ENCODE measurements at regions not wholly inside any gene's neighbourhood (a gene's known extent, or its start where the extent isn't known, plus 50 kb on each side); places are given as distances from the start of the nearest gene placed in this dataset.

DNA sequence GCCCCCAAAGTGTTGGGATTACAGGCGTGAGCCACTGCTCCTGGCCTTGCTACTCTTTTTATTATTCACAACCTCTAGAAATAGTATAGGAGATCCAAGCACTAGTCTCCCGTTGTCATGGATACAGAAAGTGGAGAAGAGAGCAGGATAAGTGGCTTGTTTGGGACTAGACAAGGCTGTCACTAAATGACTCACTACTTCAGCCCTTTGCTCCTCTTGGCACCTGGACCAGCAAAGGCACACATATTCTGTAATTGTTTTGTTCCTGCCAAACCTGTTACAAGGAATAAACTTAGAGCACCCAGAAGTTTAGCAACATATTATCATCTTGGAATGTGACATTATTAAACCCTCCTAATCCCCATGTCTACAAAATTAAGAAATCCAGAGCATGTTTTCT lies 427.2 kb upstream of the THBS1 start:
- Mint-ChIP-seq H3K27ac (no peak overlapping the region), H3K27me3 (peaks cover 15% of the 10 kb centered on the region), H3K36me3 (ENCODE audit: low read depth) (no peaks in the 10 kb centered on the region), H3K9me3 (no peaks in the 10 kb centered on the region), H3K4me3 (no peak overlapping the region), H3K4me1 (no peaks in the 10 kb centered on the region)
- ATAC-seq (replicated peaks) = no peak

DNA sequence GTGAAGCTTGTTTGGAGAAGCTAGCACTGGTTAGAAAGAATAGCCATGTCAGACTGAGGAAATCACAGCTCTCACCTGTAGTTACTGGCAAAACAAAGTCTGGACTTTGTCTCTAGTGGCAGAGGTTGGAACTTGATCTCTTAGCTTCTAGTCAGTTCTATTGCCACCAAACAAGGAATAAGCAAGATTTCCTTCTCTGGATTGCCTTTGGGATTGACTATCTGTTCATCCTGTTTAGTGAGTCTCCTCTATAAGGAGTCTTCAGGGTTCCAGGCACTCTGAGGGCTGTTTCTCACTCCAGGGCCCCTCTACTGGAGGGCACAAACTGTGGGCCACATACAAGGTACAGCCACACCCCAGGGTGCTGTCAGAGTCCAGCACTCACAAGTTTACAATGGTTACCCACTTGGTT lies 426.6 kb upstream of the THBS1 start:
- no peak for ATAC-seq (replicated peaks)
- H3K36me3 Mint-ChIP-seq (ENCODE audit: low read depth) = no peaks in the 10 kb centered on the region
- H3K4me3 Mint-ChIP-seq = no peak overlapping the region
- H3K9me3 Mint-ChIP-seq = no peaks in the 10 kb centered on the region
- no peak overlapping the region for H3K27ac Mint-ChIP-seq
- H3K4me1 Mint-ChIP-seq = no peaks in the 10 kb centered on the region
- H3K27me3 Mint-ChIP-seq = peaks cover 10% of the 10 kb centered on the region

DNA sequence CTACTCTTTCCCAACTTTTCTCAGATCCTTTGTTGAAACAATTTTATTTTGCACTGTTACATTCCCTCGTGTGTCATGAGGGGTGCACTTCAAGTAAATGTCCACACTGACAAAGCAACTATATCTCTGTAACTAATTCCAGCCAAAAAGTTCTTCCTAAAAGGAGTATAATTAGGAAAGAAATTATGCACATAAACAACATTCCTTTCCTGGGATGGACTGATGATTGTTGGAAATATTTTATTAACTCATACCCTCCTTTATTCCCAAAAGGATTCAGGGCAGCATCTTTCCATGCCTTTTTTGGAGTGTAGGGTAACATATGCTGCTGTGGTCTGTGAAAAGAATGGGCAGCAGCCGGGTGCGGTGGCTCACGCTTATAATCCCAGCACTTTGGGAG lies 426.1 kb upstream of the THBS1 start:
- no peaks in the 10 kb centered on the region for H3K9me3 Mint-ChIP-seq
- no peak overlapping the region for H3K27ac Mint-ChIP-seq
- ATAC-seq (replicated peaks) = no peak
- H3K4me1 Mint-ChIP-seq = no peaks in the 10 kb centered on the region
- no peak overlapping the region for H3K4me3 Mint-ChIP-seq
- H3K27me3 Mint-ChIP-seq = peaks cover 8% of the 10 kb centered on the region
- H3K36me3 Mint-ChIP-seq (ENCODE audit: low read depth) = no peaks in the 10 kb centered on the region

DNA sequence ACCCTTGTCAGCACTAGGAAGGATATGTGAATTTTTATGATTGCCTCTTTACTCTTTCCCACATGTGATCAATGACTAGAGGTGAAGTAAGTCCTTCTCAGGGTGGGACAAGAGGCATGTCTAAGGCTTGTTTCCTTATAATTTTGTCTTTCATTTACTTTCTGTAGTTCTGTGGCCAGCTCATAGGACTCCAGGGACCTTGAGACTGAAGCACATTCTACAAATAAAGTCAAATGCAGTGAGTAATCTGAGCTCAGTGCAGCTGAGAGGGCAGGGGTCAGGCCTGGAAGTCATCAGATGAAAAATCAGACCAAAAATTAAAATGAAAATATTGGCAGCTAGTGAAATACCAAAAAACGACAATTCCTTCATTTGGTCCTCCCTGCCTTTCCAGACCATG lies 424.7 kb upstream of the THBS1 start:
- no peaks in the 10 kb centered on the region for H3K4me1 Mint-ChIP-seq
- H3K9me3 Mint-ChIP-seq = no peaks in the 10 kb centered on the region
- peaks cover 7% of the 10 kb centered on the region for H3K27me3 Mint-ChIP-seq
- ATAC-seq (replicated peaks) = no peak
- no peak overlapping the region for H3K4me3 Mint-ChIP-seq
- H3K36me3 Mint-ChIP-seq (ENCODE audit: low read depth) = no peaks in the 10 kb centered on the region
- no peak overlapping the region for H3K27ac Mint-ChIP-seq

DNA sequence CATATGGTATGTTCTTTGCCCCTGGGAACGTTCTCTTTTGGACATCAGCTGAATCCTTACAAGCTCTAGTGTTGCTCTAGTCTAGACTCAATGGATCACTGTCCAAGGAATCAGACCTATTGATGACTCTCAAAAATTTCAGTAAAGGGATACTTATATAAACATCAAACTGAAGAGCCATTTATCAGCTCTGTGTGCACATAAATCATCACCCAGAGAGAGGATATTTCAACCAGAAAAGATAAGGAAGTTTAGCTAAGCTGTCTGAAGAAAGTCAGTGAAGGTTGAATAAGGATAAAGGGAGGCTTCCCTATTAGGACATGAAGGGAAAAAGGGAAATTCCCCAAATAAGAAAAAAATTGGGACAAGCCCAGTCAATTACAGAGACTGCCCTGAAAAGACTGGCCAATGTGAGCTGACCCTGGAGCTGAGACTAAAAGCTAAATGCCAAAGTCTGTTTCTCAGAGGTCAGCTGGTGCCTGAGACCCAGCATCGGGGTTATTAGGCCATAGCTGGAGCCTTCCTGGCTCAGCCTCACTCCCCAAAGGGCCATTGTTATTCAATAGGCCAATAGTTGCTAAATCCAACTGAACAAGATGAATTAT lies 424.1 kb upstream of the THBS1 start:
- Mint-ChIP-seq H3K27me3 (peaks cover 7% of the 10 kb centered on the region), H3K4me3 (no peak overlapping the region), H3K9me3 (no peaks in the 10 kb centered on the region), H3K4me1 (no peaks in the 10 kb centered on the region), H3K27ac (no peak overlapping the region), H3K36me3 (ENCODE audit: low read depth) (no peaks in the 10 kb centered on the region)
- no peak for ATAC-seq (replicated peaks)

DNA sequence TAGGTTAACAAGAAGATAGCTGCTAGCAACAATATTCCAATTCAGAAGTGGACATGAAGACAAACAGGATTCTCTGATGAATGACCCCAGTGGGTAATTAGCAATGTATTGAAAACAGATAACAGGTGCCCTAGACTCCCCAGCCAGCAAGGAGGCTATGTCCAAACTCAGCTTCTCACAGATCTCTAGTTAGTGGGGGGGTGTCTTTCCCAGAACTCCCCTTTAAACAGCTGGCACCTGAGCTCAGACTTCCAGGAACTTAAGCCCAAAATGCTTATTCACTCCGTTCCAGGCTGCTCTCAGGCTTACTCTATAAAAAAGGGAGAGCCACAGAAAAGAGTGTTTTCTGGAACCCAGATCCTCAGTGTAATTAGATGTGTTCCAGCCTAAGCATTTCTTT lies 423.0 kb upstream of the THBS1 start:
- ATAC-seq (replicated peaks) = no peak
- no peak overlapping the region for H3K4me3 Mint-ChIP-seq

DNA sequence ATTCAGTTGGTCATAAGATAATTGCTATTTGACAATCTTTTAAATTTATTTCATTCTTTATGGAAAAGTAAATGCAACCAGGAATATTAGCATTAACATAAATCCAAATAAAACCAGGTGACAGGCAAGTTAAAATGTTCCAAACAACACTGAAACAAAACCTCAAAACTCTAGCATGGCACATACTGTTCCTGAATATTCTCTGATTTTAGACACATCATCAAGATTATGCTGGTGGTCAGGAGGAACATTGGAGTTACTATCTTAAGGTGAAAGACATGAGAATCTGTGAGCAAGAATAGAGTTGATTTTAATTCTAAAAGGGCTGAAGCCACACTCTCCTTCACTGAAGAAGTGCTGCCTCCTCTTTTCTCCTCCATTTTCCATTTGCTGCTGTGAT lies 421.0 kb upstream of the THBS1 start:
- Mint-ChIP-seq H3K27ac (no peak overlapping the region), H3K36me3 (ENCODE audit: low read depth) (no peaks in the 10 kb centered on the region), H3K4me1 (no peaks in the 10 kb centered on the region), H3K9me3 (peaks cover 5% of the 10 kb centered on the region), H3K4me3 (no peak overlapping the region), H3K27me3 (peaks cover 21% of the 10 kb centered on the region)
- no peak for ATAC-seq (replicated peaks)

More for the DNA sequence above, 423.0 kb upstream of the THBS1 start:
- Mint-ChIP-seq H3K4me1 (no peaks in the 10 kb centered on the region), H3K9me3 (peaks cover 2% of the 10 kb centered on the region), H3K27me3 (peaks cover 12% of the 10 kb centered on the region), H3K27ac (no peak overlapping the region), H3K36me3 (ENCODE audit: low read depth) (no peaks in the 10 kb centered on the region)

DNA sequence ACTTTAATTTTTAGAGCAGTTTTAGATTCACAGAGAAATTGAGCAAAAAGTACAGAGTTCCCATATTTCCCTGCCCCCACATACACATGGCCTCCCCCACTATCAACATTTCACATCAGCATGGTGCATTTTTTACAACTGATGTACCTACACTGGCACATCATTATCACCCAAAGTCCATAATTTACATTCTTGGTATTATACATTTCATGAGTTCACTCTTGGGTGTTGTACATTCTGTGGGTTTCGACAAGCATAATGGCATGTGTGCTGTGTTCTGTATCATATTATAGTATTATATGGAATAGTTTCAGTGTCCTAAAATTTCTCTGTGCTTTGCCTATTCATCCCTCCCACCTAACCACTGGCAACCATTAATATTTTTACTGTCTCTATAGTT lies 419.8 kb upstream of the THBS1 start:
- H3K27ac Mint-ChIP-seq = no peak overlapping the region
- no peaks in the 10 kb centered on the region for H3K4me1 Mint-ChIP-seq
- no peak for ATAC-seq (replicated peaks)
- no peaks in the 10 kb centered on the region for H3K36me3 Mint-ChIP-seq (ENCODE audit: low read depth)
- H3K4me3 Mint-ChIP-seq = no peak overlapping the region
- peaks cover 29% of the 10 kb centered on the region for H3K27me3 Mint-ChIP-seq
- peaks cover 5% of the 10 kb centered on the region for H3K9me3 Mint-ChIP-seq

DNA sequence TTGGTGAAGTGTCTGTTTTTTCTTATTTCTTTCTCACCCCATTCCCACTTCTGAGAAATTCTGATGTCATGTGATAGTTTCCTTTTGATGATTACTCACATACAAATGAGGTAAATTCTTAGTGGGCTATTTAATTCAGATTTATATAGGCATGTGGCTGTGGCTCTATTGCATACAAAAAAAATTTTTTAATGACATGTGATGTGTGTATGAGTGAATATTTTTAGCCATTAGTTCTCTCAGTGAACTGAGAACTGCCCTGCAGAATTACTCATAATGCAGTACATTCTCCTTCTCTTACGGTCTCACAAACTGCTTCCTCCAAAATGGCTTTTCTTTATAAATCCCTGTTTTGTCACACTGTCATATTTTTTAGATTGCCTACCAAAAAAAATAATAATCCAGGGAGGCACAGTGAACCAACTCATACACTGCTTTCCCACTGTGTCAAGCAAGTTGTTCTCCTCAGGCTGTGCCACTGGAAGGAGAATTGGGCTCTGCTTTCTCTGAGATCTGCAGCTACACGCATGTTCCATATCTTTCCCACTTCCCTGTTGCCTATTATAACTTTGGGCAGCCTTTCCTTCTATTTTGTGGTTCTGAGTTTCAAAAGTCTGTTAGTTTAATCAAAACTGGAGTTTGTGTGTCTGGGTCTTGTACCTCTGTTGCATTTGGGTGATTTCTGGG lies 415.7 kb upstream of the THBS1 start:
- no peak overlapping the region for H3K4me3 Mint-ChIP-seq
- H3K36me3 Mint-ChIP-seq (ENCODE audit: low read depth) = no peaks in the 10 kb centered on the region
- peaks cover 5% of the 10 kb centered on the region for H3K9me3 Mint-ChIP-seq
- ATAC-seq (replicated peaks) = no peak
- no peak overlapping the region for H3K27ac Mint-ChIP-seq
- H3K27me3 Mint-ChIP-seq = peaks cover 44% of the 10 kb centered on the region
- H3K4me1 Mint-ChIP-seq = no peaks in the 10 kb centered on the region

DNA sequence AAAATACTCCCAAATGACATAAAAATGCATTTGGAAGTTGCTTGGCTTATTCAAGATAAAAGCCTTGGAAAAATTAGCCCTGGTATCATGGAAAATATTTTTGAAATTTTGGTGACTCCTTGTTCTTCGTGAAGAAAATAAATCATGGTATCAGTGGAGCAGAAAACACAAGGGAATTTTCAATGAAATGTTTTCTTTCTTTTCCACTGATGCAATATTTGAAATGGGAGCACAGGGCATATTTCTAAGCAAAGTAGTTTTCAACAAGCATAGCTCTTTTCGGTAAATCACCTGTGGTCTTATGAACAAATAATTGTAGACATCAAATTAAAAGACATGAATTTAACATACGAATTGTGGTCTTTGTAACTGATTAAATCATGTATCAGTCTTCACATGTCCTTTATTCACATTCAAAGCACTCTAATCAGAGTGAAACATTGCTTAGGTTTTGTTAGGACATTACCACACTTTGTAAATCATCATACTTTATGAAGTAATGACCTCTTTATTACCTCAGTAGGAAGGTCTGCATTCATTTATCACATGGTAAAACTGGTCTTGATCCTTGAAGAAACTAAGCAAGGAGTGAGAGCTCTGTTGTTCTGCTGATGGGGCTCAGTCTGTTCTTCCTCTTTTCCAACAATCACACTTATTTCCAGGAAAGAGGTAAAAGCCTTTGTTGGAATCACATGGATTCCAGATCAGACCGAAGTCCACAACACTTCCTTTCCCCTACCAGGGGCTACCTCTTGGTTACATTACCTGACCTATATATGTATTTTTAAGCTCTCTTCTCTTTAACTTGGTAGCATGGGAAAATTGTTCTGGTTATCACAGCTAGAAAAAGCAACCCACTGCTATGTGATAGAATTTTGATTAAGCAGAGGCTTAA lies 413.5 kb upstream of the THBS1 start:
- Mint-ChIP-seq H3K36me3 (ENCODE audit: low read depth) (no peaks in the 10 kb centered on the region), H3K9me3 (peaks cover 5% of the 10 kb centered on the region), H3K27me3 (peaks cover 46% of the 10 kb centered on the region), H3K4me1 (no peaks in the 10 kb centered on the region), H3K27ac (no peak overlapping the region), H3K4me3 (no peak overlapping the region)
- ATAC-seq (replicated peaks) = no peak

DNA sequence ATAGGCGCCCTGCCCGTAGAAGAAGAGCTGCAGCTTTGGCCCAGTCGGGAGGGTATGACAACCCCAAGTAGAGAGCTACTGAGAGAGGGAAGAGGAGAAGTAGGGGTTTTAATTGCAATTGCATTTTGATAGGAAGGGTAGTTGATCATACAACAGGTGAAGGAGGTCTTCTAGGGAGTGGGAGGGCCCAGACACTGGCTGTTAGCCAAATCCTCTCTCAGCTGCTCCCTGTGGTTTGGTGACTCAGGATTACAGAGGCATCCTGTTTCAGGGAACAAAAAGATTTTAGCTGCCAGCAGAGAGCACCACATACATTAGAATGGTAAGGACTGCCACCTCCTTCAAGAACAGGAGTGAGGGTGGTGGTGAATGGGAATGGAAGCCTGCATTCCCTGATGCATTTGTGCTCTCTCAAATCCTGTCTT lies 408.9 kb upstream of the THBS1 start:
- H3K9me3 Mint-ChIP-seq = no peaks in the 10 kb centered on the region

DNA sequence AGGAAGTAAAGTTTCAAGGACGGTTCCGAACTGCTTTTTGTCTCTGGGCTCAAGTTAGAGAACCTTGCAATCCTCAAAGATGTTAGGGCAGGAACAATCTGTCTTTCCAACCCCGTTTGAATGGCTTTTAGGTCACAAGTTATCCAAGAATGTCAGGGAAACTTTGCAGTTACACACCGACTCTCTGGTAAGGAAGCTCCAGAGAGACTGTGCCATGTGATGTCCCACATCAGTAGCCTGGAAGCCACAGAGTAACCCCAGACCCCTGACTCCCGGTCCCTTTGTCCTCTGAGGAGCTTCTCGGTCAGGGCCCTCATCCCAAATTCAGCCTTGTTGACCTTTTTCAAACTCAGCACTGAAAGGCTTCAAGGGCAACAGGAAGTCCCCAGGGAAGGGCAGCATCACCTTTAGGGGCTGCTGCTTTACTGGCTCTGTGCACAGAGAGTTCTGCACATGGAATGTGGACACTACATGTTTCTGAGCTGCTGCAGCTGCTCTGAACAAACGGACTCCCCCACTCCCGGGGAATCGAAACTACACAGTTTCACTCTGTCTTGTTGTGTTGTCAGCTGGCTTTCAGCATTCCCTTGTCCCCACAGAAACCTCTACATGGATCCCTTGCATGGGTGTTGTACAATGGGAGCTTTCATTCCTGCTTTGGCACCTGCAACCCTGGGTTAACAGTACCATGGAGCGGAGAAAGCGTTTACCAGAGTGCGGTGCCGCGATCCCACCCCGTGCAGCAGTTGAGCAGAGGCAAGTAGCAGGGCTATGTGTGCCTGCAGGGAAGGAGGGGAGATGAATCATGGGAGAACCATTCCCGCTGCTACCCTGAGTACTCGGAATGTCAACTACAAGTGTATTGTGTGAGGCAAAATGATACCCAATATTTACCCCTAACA lies 408.2 kb upstream of the THBS1 start:
- Mint-ChIP-seq H3K36me3 (ENCODE audit: low read depth) (no peaks in the 10 kb centered on the region), H3K27me3 (peaks cover 30% of the 10 kb centered on the region), H3K27ac (no peak overlapping the region), H3K9me3 (no peaks in the 10 kb centered on the region), H3K4me1 (no peaks in the 10 kb centered on the region), H3K4me3 (no peak overlapping the region)
- no peak for ATAC-seq (replicated peaks)

More for the DNA sequence above, 408.9 kb upstream of the THBS1 start:
- Mint-ChIP-seq H3K27ac (no peak overlapping the region), H3K36me3 (ENCODE audit: low read depth) (no peaks in the 10 kb centered on the region), H3K4me1 (no peaks in the 10 kb centered on the region), H3K27me3 (peaks cover 29% of the 10 kb centered on the region), H3K4me3 (no peak overlapping the region)
- ATAC-seq (replicated peaks) = peak; percentile 63

DNA sequence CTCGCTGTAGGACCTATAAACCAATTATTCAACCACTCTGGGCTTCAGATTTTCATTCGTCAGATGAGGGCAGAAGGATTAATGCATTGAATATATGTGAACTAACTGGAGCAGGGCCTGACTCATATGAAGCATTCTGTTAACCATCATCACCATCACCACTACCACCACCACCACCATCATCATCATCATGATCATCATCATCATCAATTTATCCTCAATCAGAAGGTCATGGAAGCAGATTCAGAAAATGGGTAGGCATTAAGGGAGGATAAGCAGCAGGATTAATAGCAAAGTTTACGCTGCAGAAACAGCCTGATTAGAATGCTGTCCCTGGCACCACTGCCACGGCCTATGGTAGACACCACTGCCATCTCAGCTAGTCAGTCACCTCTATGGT lies 407.5 kb upstream of the THBS1 start:
- Mint-ChIP-seq H3K9me3 (no peaks in the 10 kb centered on the region), H3K4me3 (no peak overlapping the region), H3K27ac (no peak overlapping the region), H3K36me3 (ENCODE audit: low read depth) (no peaks in the 10 kb centered on the region), H3K4me1 (no peaks in the 10 kb centered on the region), H3K27me3 (peaks cover 26% of the 10 kb centered on the region)
- no peak for ATAC-seq (replicated peaks)

DNA sequence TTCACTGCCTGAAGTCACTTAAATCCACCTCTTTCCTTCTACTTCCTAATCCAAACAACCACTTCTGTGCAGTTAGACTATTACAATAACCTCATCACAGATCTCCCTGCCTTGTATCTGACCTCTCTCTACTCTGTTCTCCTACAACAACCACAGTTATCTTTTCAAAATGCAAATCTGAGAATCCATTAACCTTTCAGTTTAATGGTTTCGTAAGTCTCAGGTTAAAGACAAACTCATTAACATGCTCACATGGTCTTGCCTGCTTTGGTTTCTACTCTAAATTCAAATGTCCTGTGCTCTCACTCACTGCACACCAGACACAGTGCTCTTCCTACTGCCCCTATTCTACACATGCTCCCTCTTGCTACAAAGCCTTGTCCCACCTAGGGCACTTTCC lies 406.5 kb upstream of the THBS1 start:
- Mint-ChIP-seq H3K27ac (no peak overlapping the region), H3K4me3 (no peak overlapping the region), H3K36me3 (ENCODE audit: low read depth) (no peaks in the 10 kb centered on the region), H3K9me3 (no peaks in the 10 kb centered on the region), H3K4me1 (no peaks in the 10 kb centered on the region), H3K27me3 (peaks cover 23% of the 10 kb centered on the region)
- no peak for ATAC-seq (replicated peaks)
